ENCODE measurements at regions not wholly inside any gene's neighbourhood (a gene's known extent, or its start where the extent isn't known, plus 50 kb on each side); places are given as distances from the start of the nearest gene placed in this dataset.

- 61 to 68% (median 65%) methylated on average over 3 to 4 of the region's 4 CpGs for WGBS, 4 donors
- no peak for TF ChIP-seq CTCF (IDR thresholded peaks at IDR 0.05)
- no peak for TF ChIP-seq POLR2A (IDR thresholded peaks at IDR 0.05)
These were observed 150.0 kb upstream of the CRY1 start for GRCh38 chr12:107243341-107243740.

GRCh38 chr12:107244584-107244983, 151.2 kb upstream of the CRY1 start:
- TF ChIP-seq CTCF (IDR thresholded peaks at IDR 0.05) (no peak), POLR2A (IDR thresholded peaks at IDR 0.05) (no peak)
- no peak overlapping the region for H3K4me3 ChIP-seq
- no peaks in the 10 kb centered on the region for H3K27me3 ChIP-seq
- no peak for DNase-seq
- no peaks in the 10 kb centered on the region for H3K9me3 ChIP-seq (replicated peaks in 1 of 3)
- H3K36me3 ChIP-seq (replicated peaks in 1 of 2), result no peaks in the 10 kb centered on the region
- intact Hi-C loops (cut with DNase I), result no loop called here
- no peak overlapping the region for H3K27ac ChIP-seq
- no peaks in the 10 kb centered on the region for H3K4me1 ChIP-seq (replicated peaks in 1 of 2)
- WGBS, 4 donors, result 59 to 88% (median 75%) methylated on average over 2 of the region's 2 CpGs

More at GRCh38 chr12:107243341-107243740, 150.0 kb upstream of the CRY1 start:
- H3K27me3 ChIP-seq, result no peaks in the 10 kb centered on the region
- DNase-seq, result no peak
- intact Hi-C loops (cut with DNase I), result no loop called here
- H3K9me3 ChIP-seq (replicated peaks in 1 of 3), result no peaks in the 10 kb centered on the region
- H3K4me1 ChIP-seq (replicated peaks in 1 of 2), result no peaks in the 10 kb centered on the region
- no peak overlapping the region for H3K4me3 ChIP-seq
- H3K27ac ChIP-seq, result no peak overlapping the region
- no peaks in the 10 kb centered on the region for H3K36me3 ChIP-seq (replicated peaks in 1 of 2)

- TF ChIP-seq POLR2A (IDR thresholded peaks at IDR 0.05) (no peak), CTCF (IDR thresholded peaks at IDR 0.05) (no peak)
- no peak overlapping the region for H3K27ac ChIP-seq
- no peaks in the 10 kb centered on the region for H3K4me1 ChIP-seq (replicated peaks in 1 of 2)
- intact Hi-C loops (cut with DNase I), result no loop called here
- H3K27me3 ChIP-seq, result no peaks in the 10 kb centered on the region
- WGBS, 4 donors, result 58 to 68% (median 65%) methylated on average over 1 of the region's 1 CpG
- no peaks in the 10 kb centered on the region for H3K36me3 ChIP-seq (replicated peaks in 1 of 2)
- H3K9me3 ChIP-seq (replicated peaks in 1 of 3), result no peaks in the 10 kb centered on the region
- H3K4me3 ChIP-seq, result no peak overlapping the region
- no peak for DNase-seq
These were observed 154.3 kb upstream of the CRY1 start for GRCh38 chr12:107247650-107248049.

- no peak for DNase-seq
- intact Hi-C loops (cut with DNase I), result no loop called here
- no peaks in the 10 kb centered on the region for H3K4me1 ChIP-seq (replicated peaks in 1 of 2)
- H3K27me3 ChIP-seq, result no peaks in the 10 kb centered on the region
- H3K9me3 ChIP-seq (replicated peaks in 1 of 3), result no peaks in the 10 kb centered on the region
- no peak for TF ChIP-seq CTCF (IDR thresholded peaks at IDR 0.05)
- no peak for TF ChIP-seq POLR2A (IDR thresholded peaks at IDR 0.05)
- no peak overlapping the region for H3K4me3 ChIP-seq
- no peak overlapping the region for H3K27ac ChIP-seq
- no peaks in the 10 kb centered on the region for H3K36me3 ChIP-seq (replicated peaks in 1 of 2)
These were observed 154.8 kb upstream of the CRY1 start for GRCh38 chr12:107248187-107248586.
